ENCODE measurements at regions not wholly inside any gene's neighbourhood (a gene's known extent, or its start where the extent isn't known, plus 50 kb on each side); places are given as distances from the start of the nearest gene placed in this dataset.

GRCh38 chr3:24899373-24899772 lies 404.7 kb upstream of the THRB start:
- no peaks in the 10 kb centered on the region for H3K4me1 ChIP-seq (ENCODE audit: control insufficient read depth, insufficient read depth, low read length)
- in situ Hi-C loops (cut with MboI; ENCODE audit: low sequenced_read_pairs) (no loop called here), dilution Hi-C loops (cut with HindIII; ENCODE audit: low sequenced_read_pairs, unreplicated experiment) (no loop called here), intact Hi-C loops (cut with micrococcal nuclease) (no loop called here)
- H4K20me1 ChIP-seq (ENCODE audit: insufficient read depth, low read length): no peaks in the 10 kb centered on the region
- ChIA-PET POLR2A (ENCODE audit: unreplicated experiment) (interaction anchor here (0.5 kb wide), 1 partner anchor 10 kb away, joined by 5 read pairs; no protein-coding TSS in a partner anchor), CTCF (interaction anchor here (0.6 kb wide), 1 partner anchor 200 kb away, joined by 4 read pairs; no protein-coding TSS in a partner anchor)
- H3K4me3 ChIP-seq (ENCODE audit: insufficient read depth, low read depth, low read length): no peak overlapping the region
- no peak overlapping the region for H3K9ac ChIP-seq (ENCODE audit: low read depth, low read length)
- H2BK15ac ChIP-seq (ENCODE audit: low read depth, low read length): no peak overlapping the region
- no TSS peak for BruUV-seq (replicated peaks)
- H3K14ac ChIP-seq (replicated peaks; ENCODE audit: low read depth, low read length): no peak overlapping the region
- no peak overlapping the region for H3K27ac ChIP-seq (ENCODE audit: insufficient read depth, low read length)
- no peak overlapping the region for H2BK5ac ChIP-seq (ENCODE audit: low read depth, low read length, poor library complexity, severe bottlenecking)
- H3K4me2 ChIP-seq (ENCODE audit: low read depth, low read length): no peak overlapping the region
- no peak for DNase-seq
- ATAC-seq (ENCODE audit: low read depth): no peak
- H2AK5ac ChIP-seq (ENCODE audit: low read depth, low read length): no peak overlapping the region
- H3K4ac ChIP-seq (ENCODE audit: low read depth, low read length): no peak overlapping the region
- no peaks in the 10 kb centered on the region for H3K79me1 ChIP-seq (ENCODE audit: low read depth in 1 of 2, low read length in 2 of 2)
- H3K18ac ChIP-seq (ENCODE audit: low read depth, low read length): no peak overlapping the region
- no peak overlapping the region for H4K5ac ChIP-seq (ENCODE audit: low read depth, low read length)
- no peak overlapping the region for H4K91ac ChIP-seq (ENCODE audit: insufficient read depth, low read depth, low read length)
- H2AK9ac ChIP-seq (replicated peaks; ENCODE audit: low read depth, low read length, poor library complexity): no peak overlapping the region
- no peak overlapping the region for H3K56ac ChIP-seq (ENCODE audit: extremely low read depth, insufficient read depth, low read length)
- no peaks in the 10 kb centered on the region for H3K27me3 ChIP-seq (ENCODE audit: control insufficient read depth, insufficient read depth, low read length)
- H2AFZ ChIP-seq (replicated peaks; ENCODE audit: low read length, poor library complexity): no peak overlapping the region
- H2BK20ac ChIP-seq (ENCODE audit: low read depth, low read length): no peak overlapping the region
- no peak overlapping the region for H4K8ac ChIP-seq (ENCODE audit: low read depth in 2 of 2, low read length in 2 of 2)
- H3K9me3 ChIP-seq (ENCODE audit: control insufficient read depth, insufficient read depth, low read length): 0 out of 2 replicates have a peak, but pooled peaks cover 3% of the 10 kb centered on the region
- no peaks in the 10 kb centered on the region for H3K9me1 ChIP-seq (ENCODE audit: insufficient read depth, low read length)
- no peak overlapping the region for H3K23ac ChIP-seq (ENCODE audit: low read depth, low read length)
- no CpG with 5 or more reads among the region's 4 CpGs for WGBS, 2 experiments (ENCODE audit: extremely low coverage in 2 of 2, insufficient read length in 1 of 2)
- no peaks in the 10 kb centered on the region for H3K36me3 ChIP-seq (ENCODE audit: control insufficient read depth, insufficient read depth, low read length)
- no peak for TF ChIP-seq POLR2A (IDR thresholded peaks at IDR 0.05; ENCODE audit: low read depth, low read length)
- no peak for TF ChIP-seq USF2 (IDR thresholded peaks at IDR 0.05; ENCODE audit: low read depth, low read length)
- TF ChIP-seq RAD21 (IDR thresholded peaks at IDR 0.05; ENCODE audit: low read length): no peak
- no peak for TF ChIP-seq CTCF (conservative IDR thresholded peaks at IDR 0.05; ENCODE audit: low read depth, low read length)
- no peak for TF ChIP-seq CEBPB (IDR thresholded peaks at IDR 0.05; ENCODE audit: low read depth, low read length)
- TF ChIP-seq NFE2L2 (IDR thresholded peaks at IDR 0.05; ENCODE audit: low read depth, low read length): no peak
- TF ChIP-seq FOS (IDR thresholded peaks at IDR 0.05; ENCODE audit: low read depth, low read length): no peak
- no peak for TF ChIP-seq SMC3 (IDR thresholded peaks at IDR 0.05; ENCODE audit: low read depth, low read length)
- H2BK120ac ChIP-seq (ENCODE audit: low read depth, low read length): no peak overlapping the region
